SK-N-SH (cell line): ENCODE measurements at regions not wholly inside any gene's neighbourhood (a gene's known extent, or its start where the extent isn't known, plus 50 kb on each side); places are given as distances from the start of the nearest gene placed in this dataset.
"Not testable (repeated sequence)": the region's sequence is repeated elsewhere in the genome, so short reads cannot be mapped to it uniquely, and the experiment has no call there.

ENCODE experiments used
- CTCF ChIA-PET: fragments of 300-600, 350-600 bp; formaldehyde crosslinking; extraction: SDS; loops from one replicate; lab custom pipeline; 2021; lab: Yijun Ruan, JAX
- POLR2A ChIA-PET: fragments of 350-600 bp; sonication (Branson Sonifier 250); formaldehyde crosslinking; extraction: SDS; loops from one replicate; lab custom pipeline; 2020; ENCODE audit warnings: antibody characterized with exemption, inconsistent platforms; lab: Yijun Ruan, JAX
- DNase-seq: peaks from one replicate; pipeline ENCODE4 v3.0.0; 2012
- H2AFZ ChIP-seq: fragments of 200-600 bp; sonication (generic); 2 replicates; pipeline ENCODE4 v1.8.1; 2016; ENCODE audit warnings: antibody characterized with exemption, mild to moderate bottlenecking, low read depth
- H3F3A ChIP-seq: fragments of 200-600 bp; sonication (generic); replicated peaks from 2 replicates; pipeline ENCODE3; 2016; ENCODE audit warnings: antibody characterized with exemption, mild to moderate bottlenecking; ENCODE audit not compliant: insufficient read depth
- H3K27ac ChIP-seq, 2 experiments: fragments of 200-500 bp in 1 of 2; fragments of 200-600 bp in 1 of 2; sonication (Bioruptor generic) in 1 of 2; sonication (generic), shearing (Covaris generic) in 1 of 2; 2 replicates each; pipeline versions ENCODE4 v1.5.1 to v1.6.1; 2014 to 2016; ENCODE audit warnings: low read depth in 2 of 2, inconsistent platforms in 1 of 2, low read length in 1 of 2, mild to moderate bottlenecking in 1 of 2, mixed read lengths in 1 of 2
- H3K27me3 ChIP-seq: fragments of 200-600 bp; sonication (generic), shearing (Covaris generic); 2 replicates; pipeline ENCODE4 v1.6.1; 2016; ENCODE audit warnings: mixed run types; ENCODE audit not compliant: insufficient read depth
- H3K36me3 ChIP-seq, 2 experiments: fragments of 200-500 bp in 1 of 2; fragments of 200-600 bp in 1 of 2; sonication (Bioruptor generic) in 1 of 2; sonication (generic) in 1 of 2; replicated peaks in 1 of 2; 2 replicates each; pipeline versions ENCODE3 to v1.5.1; 2014 to 2016; ENCODE audit warnings: low read length in 1 of 2, mild to moderate bottlenecking in 1 of 2; ENCODE audit not compliant: insufficient read depth in 2 of 2, control insufficient read depth in 1 of 2
- H3K4me1 ChIP-seq, 2 experiments: fragments of 200-500 bp in 1 of 2; fragments of 200-600 bp in 1 of 2; sonication (Bioruptor generic) in 1 of 2; sonication (generic), shearing (Covaris generic) in 1 of 2; 2 replicates each; pipeline versions ENCODE4 v1.5.1 to v1.6.1; 2014 to 2016; ENCODE audit warnings: low read depth in 1 of 2, low read length in 1 of 2, mixed run types in 1 of 2; ENCODE audit not compliant: insufficient read depth in 2 of 2, control insufficient read depth in 1 of 2
- H3K4me2 ChIP-seq: fragments of 200-600 bp; sonication (generic), shearing (Covaris generic); 2 replicates; pipeline ENCODE4 v1.6.1; 2017; ENCODE audit warnings: mixed run types
- H3K4me3 ChIP-seq, 2 experiments: fragments of 200-500 bp in 1 of 2; fragments of 200-600 bp in 1 of 2; sonication (Bioruptor generic) in 1 of 2; sonication (generic), shearing (Covaris generic) in 1 of 2; 2 replicates each; pipeline versions ENCODE4 v1.5.1 to v1.8.1; 2014 to 2016; ENCODE audit warnings: low read depth in 2 of 2, inconsistent platforms in 1 of 2, low read length in 1 of 2, mild to moderate bottlenecking in 1 of 2, mixed read lengths in 1 of 2, moderate library complexity in 1 of 2
- H3K79me2 ChIP-seq: fragments of 200-600 bp; sonication (generic); 2 replicates; pipeline ENCODE4 v1.8.1; 2017; ENCODE audit warnings: mild to moderate bottlenecking; ENCODE audit not compliant: insufficient read depth
- H3K9ac ChIP-seq: fragments of 200-600 bp; sonication (generic); 2 replicates; pipeline ENCODE4 v1.6.1; 2017; ENCODE audit warnings: mixed run types
- H3K9me2 ChIP-seq: fragments of 200-600 bp; sonication (generic); 2 replicates; pipeline ENCODE4 v1.6.1; 2017; ENCODE audit warnings: mixed run types
- H3K9me3 ChIP-seq: fragments of 200-600 bp; sonication (generic); 2 replicates; pipeline ENCODE4 v1.6.1; 2017; ENCODE audit warnings: mixed run types, mild to moderate bottlenecking, moderate library complexity
- H4K20me1 ChIP-seq: fragments of 200-600 bp; sonication (generic); 2 replicates; pipeline ENCODE4 v1.6.1; 2017; ENCODE audit warnings: mild to moderate bottlenecking, mixed run types; ENCODE audit not compliant: insufficient read depth
- FOXM1 ChIP-seq: IDR thresholded peaks from 2 replicates; pipeline ENCODE4 v1.4.0; 2012; ENCODE audit warnings: low read depth, mild to moderate bottlenecking
- GABPA ChIP-seq: IDR thresholded peaks from 2 replicates; pipeline ENCODE4 v1.4.0; 2012; ENCODE audit warnings: low read depth, mild to moderate bottlenecking
- NRF1 ChIP-seq: IDR thresholded peaks from 2 replicates; pipeline ENCODE4 v1.6.1; 2012; ENCODE audit warnings: low read depth, mild to moderate bottlenecking, low read length
- RXRA ChIP-seq: IDR thresholded peaks from 2 replicates; pipeline ENCODE4 v1.4.0; 2012; ENCODE audit warnings: low read depth, mild to moderate bottlenecking, borderline replicate concordance
- SMC3 ChIP-seq: IDR thresholded peaks from 2 replicates; pipeline ENCODE4 v1.6.1; 2012; ENCODE audit warnings: low read depth, low read length, improper control_type of control experiment
- WGBS: methylation state at CpG from one replicate; pipeline ENCODE4 v1.1.6; 2017; ENCODE audit warnings: low lambda C conversion rate; 5-methylcytosine and 5-hydroxymethylcytosine counted together

- DNase-seq = no peak
- Histone ChIP-seq H3K9ac (no peak overlapping the region), H3F3A (no peaks in the 10 kb centered on the region), H3K4me1 (no peaks in the 10 kb centered on the region), H3K9me2 (no peaks in the 10 kb centered on the region), H3K4me2 (no peak overlapping the region), H4K20me1 (no peaks in the 10 kb centered on the region), H3K36me3 (no peaks in the 10 kb centered on the region), H3K27me3 (no peaks in the 10 kb centered on the region), H3K79me2 (no peaks in the 10 kb centered on the region), H3K4me3 (no peak overlapping the region), H3K9me3 (no peaks in the 10 kb centered on the region), H3K27ac (no peak overlapping the region), H2AFZ (no peak overlapping the region)
- ChIA-PET POLR2A (no interaction called here), CTCF (no interaction called here)
- 16% methylated on average over 4 of the region's 4 CpGs for whole genome bisulfite sequencing
- TF ChIP-seq SMC3 (no peak), NRF1 (no peak)
These were observed 273.2 kb upstream of the TECRL start for GRCh38 chr4:64682481-64682880.

GRCh38 chr4:64673121-64673520 lies 263.9 kb upstream of the TECRL start:
- CTCF ChIA-PET, POLR2A ChIA-PET: not testable (repeated sequence)
- WGBS = 0% methylated on average over 2 of the region's 2 CpGs

GRCh38 chr4:64670647-64671046 lies 261.4 kb upstream of the TECRL start:
- H3K9me3 ChIP-seq = no peaks in the 10 kb centered on the region
- 8% methylated on average over 6 of the region's 6 CpGs for WGBS
- no peaks in the 10 kb centered on the region for H3K79me2 ChIP-seq
- ChIA-PET POLR2A (no interaction called here), CTCF (no interaction called here)
- TF ChIP-seq RXRA = no peak
- H3K36me3 ChIP-seq = no peaks in the 10 kb centered on the region
- H3K9me2 ChIP-seq = no peaks in the 10 kb centered on the region
- DNase-seq = no peak
- H3K27me3 ChIP-seq = no peaks in the 10 kb centered on the region
- H3K9ac ChIP-seq = no peak overlapping the region
- H4K20me1 ChIP-seq = no peaks in the 10 kb centered on the region
- H3K4me2 ChIP-seq = no peak overlapping the region
- no peak overlapping the region for H3K4me3 ChIP-seq
- no peak overlapping the region for H2AFZ ChIP-seq
- H3K4me1 ChIP-seq = no peaks in the 10 kb centered on the region
- H3K27ac ChIP-seq = no peak overlapping the region
- H3F3A ChIP-seq = no peaks in the 10 kb centered on the region

More at GRCh38 chr4:64673121-64673520, 263.9 kb upstream of the TECRL start:
- not testable (repeated sequence) for H3K27me3 ChIP-seq, DNase-seq, H2AFZ ChIP-seq, H3K4me1 ChIP-seq, H3K36me3 ChIP-seq, H3K9me2 ChIP-seq, H3K4me2 ChIP-seq, H3K79me2 ChIP-seq, H3K27ac ChIP-seq, H3K9me3 ChIP-seq, H3K4me3 ChIP-seq, H4K20me1 ChIP-seq, H3F3A ChIP-seq, H3K9ac ChIP-seq

- TF ChIP-seq GABPA (no peak), FOXM1 (no peak)
- Histone ChIP-seq H4K20me1 (no peaks in the 10 kb centered on the region), H3K27me3 (no peaks in the 10 kb centered on the region), H3K79me2 (no peaks in the 10 kb centered on the region), H3K4me3 (no peak overlapping the region), H3K27ac (no peak overlapping the region), H3K4me1 (no peaks in the 10 kb centered on the region), H3K9me3 (no peaks in the 10 kb centered on the region), H2AFZ (no peak overlapping the region), H3K4me2 (no peak overlapping the region), H3K36me3 (no peaks in the 10 kb centered on the region), H3K9ac (no peak overlapping the region), H3K9me2 (no peaks in the 10 kb centered on the region), H3F3A (no peaks in the 10 kb centered on the region)
- POLR2A ChIA-PET = no interaction called here
- DNase-seq = no peak
- 52% methylated on average over 3 of the region's 3 CpGs for WGBS
- CTCF ChIA-PET = no interaction called here
These were observed 234.6 kb upstream of the TECRL start for GRCh38 chr4:64643841-64644240.
